ENCODE measurements at regions not wholly inside any gene's neighbourhood (a gene's known extent, or its start where the extent isn't known, plus 50 kb on each side); places are given as distances from the start of the nearest gene placed in this dataset. TPM values are rescaled to one million over a fixed set of nuclear protein-coding genes. Genes with fewer than 3 reads are reported as not detected.

DNA sequence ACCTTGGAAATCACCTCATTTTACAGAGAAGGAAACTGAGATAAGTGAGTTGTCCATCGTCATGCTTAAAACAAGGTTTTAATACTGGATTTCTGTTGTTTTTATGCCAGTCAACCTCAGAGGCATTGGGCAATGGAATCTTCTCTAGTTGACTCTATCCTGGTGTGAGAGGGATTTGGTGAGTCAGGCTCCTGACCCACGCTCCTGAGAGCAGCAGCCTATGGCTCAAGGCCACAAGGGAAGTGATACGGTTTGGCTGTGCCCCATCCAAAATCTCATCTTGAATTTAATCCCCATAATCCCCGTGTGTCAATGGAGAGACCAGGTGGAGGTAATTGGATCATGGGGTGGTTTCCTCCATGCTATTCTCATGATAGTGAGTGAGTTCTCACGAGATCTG, 90.1 kb downstream of the TLR5 start:
- Histone ChIP-seq H3K23ac (ENCODE audit: low read length in 2 of 2) (no peak overlapping the region), H4K8ac (ENCODE audit: low read length) (no peak overlapping the region), H2AK5ac (ENCODE audit: low read length, severe bottlenecking) (no peak overlapping the region), H2BK15ac (ENCODE audit: low read depth, poor library complexity, severe bottlenecking) (no peak overlapping the region), H3K9me3 (ENCODE audit: control insufficient read depth, low read length) (no peaks in the 10 kb centered on the region), H3K79me1 (replicated peaks; ENCODE audit: low read length, poor library complexity, severe bottlenecking) (no peaks in the 10 kb centered on the region), H2AFZ (ENCODE audit: low read depth, low read length) (no peak overlapping the region), H3K4me3 (ENCODE audit: insufficient read depth in 1 of 2, low read depth in 1 of 2, low read length in 2 of 2) (no peak overlapping the region), H3K4ac (ENCODE audit: low read depth in 1 of 2, low read length in 2 of 2) (no peak overlapping the region), H3K9ac (ENCODE audit: low read length) (no peak overlapping the region), H3K36me3 (ENCODE audit: control insufficient read depth in 1 of 2, insufficient read depth in 2 of 2, low read depth in 1 of 2, low read length in 2 of 2) (no peaks in the 10 kb centered on the region), H2BK5ac (ENCODE audit: low read depth, low read length, poor library complexity, severe bottlenecking) (no peak overlapping the region), H3K18ac (ENCODE audit: low read depth in 1 of 2, low read length in 2 of 2) (no peak overlapping the region), H3K4me1 (ENCODE audit: control insufficient read depth, insufficient read depth, low read depth, low read length) (no peaks in the 10 kb centered on the region), H2BK12ac (ENCODE audit: low read length in 2 of 2) (no peak overlapping the region), H4K91ac (ENCODE audit: low read length) (no peak overlapping the region), H2BK120ac (ENCODE audit: low read depth, low read length) (no peak overlapping the region), H3K27ac (ENCODE audit: low read length, poor library complexity, severe bottlenecking) (no peak overlapping the region), H3K4me2 (ENCODE audit: low read length, poor library complexity, severe bottlenecking) (no peak overlapping the region), H3K14ac (ENCODE audit: low read length in 2 of 2) (no peak overlapping the region), H3K27me3 (ENCODE audit: control insufficient read depth in 1 of 2, insufficient read depth in 1 of 2, low read length in 2 of 2) (peaks cover 17 to 19% of the 10 kb centered on the region in 2 experiments)
- DNase-seq, result no peak
- WGBS, result 72% methylated on average over 5 of the region's 5 CpGs

DNA sequence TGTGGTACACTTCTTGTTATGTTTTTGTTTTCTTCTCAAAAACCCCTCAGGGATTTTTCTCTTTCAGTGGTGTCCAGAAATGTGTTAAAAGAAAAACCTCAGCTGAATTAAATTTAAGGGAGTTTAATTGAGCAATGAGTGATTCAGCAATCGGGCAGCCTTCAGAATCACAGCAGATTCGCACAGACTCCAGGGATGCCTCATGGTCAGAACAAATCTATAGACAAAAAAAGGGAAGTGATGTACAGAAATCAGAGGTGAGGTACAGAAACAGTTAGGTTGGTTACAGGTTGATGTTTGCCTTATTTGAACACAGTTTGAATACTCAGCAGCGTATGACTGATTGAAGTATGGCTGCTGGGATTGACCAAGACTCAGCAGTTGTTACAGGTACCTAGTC, 86.2 kb downstream of the TLR5 start:
- 93% methylated on average over 3 of the region's 3 CpGs for WGBS
- no peak overlapping the region for H2BK5ac ChIP-seq (ENCODE audit: low read depth, low read length, poor library complexity, severe bottlenecking)
- no peak for DNase-seq

GRCh38 chr1:223057569-223058093, 85.4 kb downstream of the TLR5 start:
- Histone ChIP-seq H4K91ac (ENCODE audit: low read length) (no peak overlapping the region), H4K8ac (ENCODE audit: low read length) (no peak overlapping the region), H2AK5ac (ENCODE audit: low read length, severe bottlenecking) (no peak overlapping the region), H3K18ac (ENCODE audit: low read depth in 1 of 2, low read length in 2 of 2) (no peak overlapping the region), H3K14ac (ENCODE audit: low read length in 2 of 2) (no peak overlapping the region), H3K27me3 (ENCODE audit: control insufficient read depth in 1 of 2, insufficient read depth in 1 of 2, low read length in 2 of 2) (peaks cover 17 to 25% of the 10 kb centered on the region in 2 experiments), H3K4me2 (ENCODE audit: low read length, poor library complexity, severe bottlenecking) (no peak overlapping the region), H3K79me1 (replicated peaks; ENCODE audit: low read length, poor library complexity, severe bottlenecking) (no peaks in the 10 kb centered on the region), H3K9ac (ENCODE audit: low read length) (no peak overlapping the region), H2AFZ (ENCODE audit: low read depth, low read length) (no peak overlapping the region), H3K36me3 (ENCODE audit: control insufficient read depth in 1 of 2, insufficient read depth in 2 of 2, low read depth in 1 of 2, low read length in 2 of 2) (no peaks in the 10 kb centered on the region), H3K27ac (ENCODE audit: low read length, poor library complexity, severe bottlenecking) (no peak overlapping the region), H3K4me1 (ENCODE audit: control insufficient read depth, insufficient read depth, low read depth, low read length) (no peaks in the 10 kb centered on the region), H3K4ac (ENCODE audit: low read depth in 1 of 2, low read length in 2 of 2) (no peak overlapping the region), H2BK5ac (ENCODE audit: low read depth, low read length, poor library complexity, severe bottlenecking) (no peak overlapping the region), H3K4me3 (ENCODE audit: insufficient read depth in 1 of 2, low read depth in 1 of 2, low read length in 2 of 2) (no peak overlapping the region), H3K9me3 (ENCODE audit: control insufficient read depth, low read length) (no peaks in the 10 kb centered on the region), H3K23ac (ENCODE audit: low read length in 2 of 2) (no peak overlapping the region), H2BK15ac (ENCODE audit: low read depth, poor library complexity, severe bottlenecking) (no peak overlapping the region), H2BK12ac (ENCODE audit: low read length in 2 of 2) (no peak overlapping the region), H2BK120ac (ENCODE audit: low read depth, low read length) (no peak overlapping the region)
- no peak for DNase-seq
- WGBS, result 89% methylated on average over 4 of the region's 4 CpGs

More for the DNA sequence above, 86.2 kb downstream of the TLR5 start:
- no peak overlapping the region for H3K14ac ChIP-seq (ENCODE audit: low read length in 2 of 2)
- no peaks in the 10 kb centered on the region for H3K36me3 ChIP-seq (ENCODE audit: control insufficient read depth in 1 of 2, insufficient read depth in 2 of 2, low read depth in 1 of 2, low read length in 2 of 2)
- no peak overlapping the region for H2AFZ ChIP-seq (ENCODE audit: low read depth, low read length)
- H3K27ac ChIP-seq (ENCODE audit: low read length, poor library complexity, severe bottlenecking), result no peak overlapping the region
- H3K4me3 ChIP-seq (ENCODE audit: insufficient read depth in 1 of 2, low read depth in 1 of 2, low read length in 2 of 2), result no peak overlapping the region
- H3K4me2 ChIP-seq (ENCODE audit: low read length, poor library complexity, severe bottlenecking), result no peak overlapping the region
- H3K4ac ChIP-seq (ENCODE audit: low read depth in 1 of 2, low read length in 2 of 2), result no peak overlapping the region
- peaks cover 17 to 25% of the 10 kb centered on the region in 2 experiments for H3K27me3 ChIP-seq (ENCODE audit: control insufficient read depth in 1 of 2, insufficient read depth in 1 of 2, low read length in 2 of 2)
- no peak overlapping the region for H4K91ac ChIP-seq (ENCODE audit: low read length)
- no peak overlapping the region for H3K9ac ChIP-seq (ENCODE audit: low read length)
- H3K9me3 ChIP-seq (ENCODE audit: control insufficient read depth, low read length), result no peaks in the 10 kb centered on the region
- no peak overlapping the region for H2BK15ac ChIP-seq (ENCODE audit: low read depth, poor library complexity, severe bottlenecking)
- H3K23ac ChIP-seq (ENCODE audit: low read length in 2 of 2), result no peak overlapping the region
- H2AK5ac ChIP-seq (ENCODE audit: low read length, severe bottlenecking), result no peak overlapping the region
- H2BK120ac ChIP-seq (ENCODE audit: low read depth, low read length), result no peak overlapping the region
- H4K8ac ChIP-seq (ENCODE audit: low read length), result no peak overlapping the region
- H3K18ac ChIP-seq (ENCODE audit: low read depth in 1 of 2, low read length in 2 of 2), result no peak overlapping the region
- no peaks in the 10 kb centered on the region for H3K79me1 ChIP-seq (replicated peaks; ENCODE audit: low read length, poor library complexity, severe bottlenecking)
- no peak overlapping the region for H2BK12ac ChIP-seq (ENCODE audit: low read length in 2 of 2)
- no peaks in the 10 kb centered on the region for H3K4me1 ChIP-seq (ENCODE audit: control insufficient read depth, insufficient read depth, low read depth, low read length)

Small RNA genes lying in the stretch of these regions (small RNA-seq; reads per million reads assigned to genes)
- gene NDUFB1P2 (ENCODE audit: low read depth), result not detected

All from mesenchymal stem cell (in vitro differentiated cells and primary cell).